GM12864 (cell line): ENCODE measurements at regions not wholly inside any gene's neighbourhood (a gene's known extent, or its start where the extent isn't known, plus 50 kb on each side); places are given as distances from the start of the nearest gene placed in this dataset.

Experiments
- DNase-seq: peaks from one replicate; pipeline ENCODE4 v3.0.0-alpha.2; 2011; ENCODE audit warnings: low read depth
- H3K4me3 ChIP-seq: 2 replicates; pipeline ENCODE4 v1.5.1; 2011; ENCODE audit warnings: mild to moderate bottlenecking, low read depth, low read length, control low read depth
- TF ChIP-seq, protein P1 (sequence below): IDR thresholded peaks from 2 replicates; pipeline ENCODE4 v1.5.1; 2011; ENCODE audit warnings: low read depth, mild to moderate bottlenecking, moderate library complexity, low read length, control low read depth, inconsistent platforms; ENCODE audit errors: missing control alignments

DNA sequence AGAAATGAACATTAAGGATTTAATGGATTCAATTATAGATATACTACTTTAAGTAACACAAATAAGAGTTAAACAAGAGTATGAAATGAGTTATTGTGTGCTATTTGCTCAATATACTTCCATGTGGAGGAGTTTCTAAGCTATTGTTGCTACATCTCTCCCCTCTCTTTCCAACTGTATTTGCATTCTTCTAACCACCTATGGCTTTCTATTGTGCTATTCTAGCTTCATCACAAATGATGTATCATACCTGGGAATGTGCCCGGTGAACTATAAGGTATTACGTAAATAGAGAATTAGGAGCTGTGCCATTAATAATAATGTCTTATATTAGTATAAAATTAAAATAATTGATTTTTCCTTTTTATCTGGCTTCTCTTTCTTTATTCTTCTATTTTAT is 87.1 kb upstream of the PLEKHG7 start:
- no peak overlapping the region for H3K4me3 ChIP-seq
- TF ChIP-seq, protein P1, sequence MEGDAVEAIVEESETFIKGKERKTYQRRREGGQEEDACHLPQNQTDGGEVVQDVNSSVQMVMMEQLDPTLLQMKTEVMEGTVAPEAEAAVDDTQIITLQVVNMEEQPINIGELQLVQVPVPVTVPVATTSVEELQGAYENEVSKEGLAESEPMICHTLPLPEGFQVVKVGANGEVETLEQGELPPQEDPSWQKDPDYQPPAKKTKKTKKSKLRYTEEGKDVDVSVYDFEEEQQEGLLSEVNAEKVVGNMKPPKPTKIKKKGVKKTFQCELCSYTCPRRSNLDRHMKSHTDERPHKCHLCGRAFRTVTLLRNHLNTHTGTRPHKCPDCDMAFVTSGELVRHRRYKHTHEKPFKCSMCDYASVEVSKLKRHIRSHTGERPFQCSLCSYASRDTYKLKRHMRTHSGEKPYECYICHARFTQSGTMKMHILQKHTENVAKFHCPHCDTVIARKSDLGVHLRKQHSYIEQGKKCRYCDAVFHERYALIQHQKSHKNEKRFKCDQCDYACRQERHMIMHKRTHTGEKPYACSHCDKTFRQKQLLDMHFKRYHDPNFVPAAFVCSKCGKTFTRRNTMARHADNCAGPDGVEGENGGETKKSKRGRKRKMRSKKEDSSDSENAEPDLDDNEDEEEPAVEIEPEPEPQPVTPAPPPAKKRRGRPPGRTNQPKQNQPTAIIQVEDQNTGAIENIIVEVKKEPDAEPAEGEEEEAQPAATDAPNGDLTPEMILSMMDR = no peak
- no peak for DNase-seq

DNA sequence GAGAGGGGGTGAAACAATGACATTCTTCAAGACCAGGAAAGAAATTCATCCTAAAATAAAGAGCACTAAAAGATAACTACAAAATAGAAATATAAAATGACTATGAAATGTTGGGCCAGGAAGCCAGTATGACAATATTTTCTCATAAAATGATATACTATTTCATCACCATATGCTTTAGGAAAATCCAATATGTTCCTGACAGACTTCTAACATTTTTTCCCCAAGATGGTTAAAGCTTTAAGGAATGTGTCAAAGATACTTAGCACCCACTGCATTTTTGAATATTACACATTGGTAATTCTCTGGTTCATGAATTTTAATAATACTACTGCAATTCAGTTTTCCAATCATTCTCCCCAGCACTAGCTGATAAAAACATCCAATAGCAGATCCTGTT is 87.7 kb upstream of the PLEKHG7 start:
- TF ChIP-seq, protein P1 = no peak

DNA sequence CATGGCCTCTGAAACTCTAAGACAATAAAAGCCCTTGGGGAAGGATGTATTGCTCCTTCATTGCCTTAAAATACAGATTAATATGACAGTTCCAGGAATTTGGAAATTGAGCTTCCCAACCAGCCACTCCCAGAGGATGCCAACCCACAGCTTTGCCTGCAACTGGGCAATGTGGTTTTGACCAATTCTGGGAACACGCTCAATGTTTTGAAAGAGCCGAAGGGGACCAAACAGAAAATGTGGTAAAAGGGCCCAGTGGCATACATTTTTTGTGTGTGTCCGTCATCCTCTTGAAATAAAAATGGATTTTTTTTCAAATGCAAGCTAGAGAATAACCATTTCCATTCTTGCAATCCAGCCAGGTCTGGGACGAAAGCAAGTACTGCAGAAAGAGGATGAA is 88.3 kb upstream of the PLEKHG7 start:
- TF ChIP-seq, protein P1 = no peak
- H3K4me3 ChIP-seq = no peak overlapping the region
- no peak for DNase-seq

More for the DNA sequence above, 87.7 kb upstream of the PLEKHG7 start:
- H3K4me3 ChIP-seq = no peak overlapping the region
- DNase-seq = no peak

DNA sequence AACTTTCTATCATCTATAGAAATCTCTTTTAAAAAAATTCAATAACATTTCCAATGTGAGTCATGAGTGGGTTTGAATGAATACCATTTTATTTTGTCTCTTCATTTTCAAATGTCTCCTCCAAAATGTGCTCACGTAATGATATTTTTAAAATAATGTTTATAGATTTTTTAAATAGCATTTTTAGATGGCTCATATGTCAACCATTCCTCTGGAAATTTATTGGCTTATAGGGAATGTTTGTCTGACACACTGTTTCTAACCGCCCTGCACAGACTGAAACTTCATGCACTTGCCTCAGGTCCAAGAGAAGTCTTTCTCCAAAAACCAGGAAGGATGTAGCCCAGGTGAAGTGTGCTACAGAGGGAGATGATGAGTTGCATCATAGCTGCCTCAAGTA is 88.8 kb upstream of the PLEKHG7 start:
- H3K4me3 ChIP-seq = no peak overlapping the region
- TF ChIP-seq, protein P1 = no peak
- no peak for DNase-seq

DNA sequence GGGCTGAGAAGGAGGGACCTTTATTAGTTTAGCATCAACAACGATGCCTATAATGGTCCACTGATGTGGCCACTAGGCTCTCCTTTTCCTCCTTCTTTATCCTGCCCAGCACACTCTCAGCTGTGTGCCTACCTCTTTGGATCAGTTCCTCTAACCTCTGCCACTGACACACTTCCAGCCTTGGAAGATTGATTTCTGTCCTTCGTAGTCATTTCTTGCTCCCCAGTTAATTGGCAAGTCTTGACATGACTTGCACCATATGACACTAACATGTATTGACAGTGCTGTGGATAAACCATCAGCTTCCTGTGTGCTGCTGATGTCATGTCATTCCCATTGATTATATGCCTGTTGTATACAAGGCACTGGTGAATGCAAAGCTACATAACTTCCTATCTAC is 90.2 kb upstream of the PLEKHG7 start:
- no peak for DNase-seq
- TF ChIP-seq, protein P1 = no peak
- no peak overlapping the region for H3K4me3 ChIP-seq

DNA sequence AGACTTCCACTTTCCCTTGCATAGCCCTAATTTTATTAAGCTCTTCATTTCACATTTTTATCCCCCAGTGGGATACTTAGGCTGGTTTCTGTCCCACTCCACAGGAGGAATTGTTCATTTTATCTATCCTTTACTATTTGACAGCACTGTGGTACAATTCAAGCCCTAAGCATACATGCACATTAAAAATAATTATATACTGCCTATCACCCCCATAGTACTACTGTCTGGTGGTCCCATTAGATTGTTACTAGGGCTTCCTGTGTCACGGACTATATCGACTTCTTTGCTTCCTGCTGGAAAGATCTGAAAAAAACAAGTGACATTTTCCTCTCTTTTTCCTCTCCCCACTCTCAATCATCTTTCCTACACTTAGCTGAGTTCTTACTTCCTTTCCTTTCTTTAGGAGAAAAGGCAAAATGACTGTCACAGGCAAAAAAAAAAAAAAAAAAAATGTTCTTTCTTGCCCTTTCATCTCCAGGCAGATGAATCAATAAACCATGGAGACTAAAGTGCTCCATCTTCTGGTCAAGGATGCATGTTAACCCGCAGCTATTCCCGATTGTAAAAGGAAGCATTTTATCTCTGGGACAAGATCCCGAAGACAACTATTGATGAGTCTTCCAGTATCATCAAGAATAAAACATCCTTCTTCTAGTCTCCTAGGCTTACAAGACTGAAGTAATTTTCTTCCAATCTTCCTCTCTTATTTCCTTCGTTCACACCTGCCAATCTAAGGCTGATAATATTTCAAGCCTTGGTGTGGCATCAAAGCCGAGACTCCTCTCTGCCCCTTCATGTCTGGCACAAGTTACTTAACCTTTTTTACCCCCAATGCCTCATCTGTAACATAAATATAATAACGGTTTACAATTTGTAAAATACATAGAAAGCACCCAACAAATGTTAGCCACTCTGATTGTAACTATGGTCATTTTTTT is 94.4 kb upstream of the PLEKHG7 start:
- TF ChIP-seq, protein P1 = peak; percentile 23
- DNase-seq = no peak
- no peak overlapping the region for H3K4me3 ChIP-seq

DNA sequence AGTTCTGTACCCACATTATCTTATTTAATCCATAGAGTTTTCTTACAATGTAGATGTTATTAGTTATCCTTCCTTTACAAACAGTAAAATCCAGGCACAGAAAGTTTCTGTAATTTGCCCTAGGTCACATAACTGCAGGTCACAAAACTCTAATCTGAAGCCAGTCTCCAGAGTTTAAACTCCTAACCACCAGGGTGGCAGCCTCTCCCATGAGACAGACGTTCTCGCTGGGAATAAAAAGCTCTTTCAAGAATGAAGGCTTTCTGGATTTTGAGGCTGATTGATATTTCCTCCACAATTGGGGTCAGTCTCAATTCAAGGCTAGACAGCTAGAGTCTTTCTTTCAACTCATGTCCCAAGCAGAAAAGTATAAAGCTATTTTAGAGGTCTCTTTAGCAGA is 95.8 kb upstream of the PLEKHG7 start:
- no peak for DNase-seq
- H3K4me3 ChIP-seq = no peak overlapping the region
- TF ChIP-seq, protein P1 = no peak
